GM23248 (cell line): ENCODE measurements at regions not wholly inside any gene's neighbourhood (a gene's known extent, or its start where the extent isn't known, plus 50 kb on each side); places are given as distances from the start of the nearest gene placed in this dataset.

ENCODE experiments used
- DNase-seq: peaks from one replicate; pipeline ENCODE4 v3.0.0-alpha.2; 2015
- H2AFZ ChIP-seq: fragments of 200-600 bp; sonication (generic); 2 replicates; pipeline ENCODE4 v1.6.1; 2016; ENCODE audit warnings: antibody characterized with exemption
- H3F3A ChIP-seq: fragments of 200-600 bp; sonication (generic); 2 replicates; pipeline ENCODE4 v1.6.1; 2016; ENCODE audit warnings: mild to moderate bottlenecking, antibody characterized with exemption, mixed run types; ENCODE audit not compliant: insufficient read depth
- H3K27ac ChIP-seq: fragments of 200-600 bp; sonication (generic); 2 replicates; pipeline ENCODE4 v1.5.1; 2016; ENCODE audit warnings: mild to moderate bottlenecking
- H3K27me3 ChIP-seq: fragments of 200-600 bp; sonication (generic); replicated peaks from 2 replicates; pipeline ENCODE4 v1.6.1; 2016; ENCODE audit warnings: mild to moderate bottlenecking; ENCODE audit not compliant: insufficient read depth
- H3K36me3 ChIP-seq: fragments of 200-600 bp; sonication (generic); 2 replicates; pipeline ENCODE4 v1.6.1; 2016; ENCODE audit warnings: low read depth, mild to moderate bottlenecking
- H3K4me1 ChIP-seq: fragments of 200-600 bp; sonication (generic); 2 replicates; pipeline ENCODE4 v1.6.1; 2016; ENCODE audit warnings: mild to moderate bottlenecking; ENCODE audit not compliant: insufficient read depth
- H3K4me2 ChIP-seq: fragments of 200-600 bp; sonication (generic); one replicate; pipeline ENCODE4 v1.6.1; 2016; ENCODE audit warnings: mild to moderate bottlenecking; ENCODE audit not compliant: unreplicated experiment
- H3K4me3 ChIP-seq: fragments of 200-600 bp; sonication (generic); 2 replicates; pipeline ENCODE4 v1.5.1; 2016; ENCODE audit warnings: mild to moderate bottlenecking
- H3K79me2 ChIP-seq: fragments of 200-600 bp; sonication (generic); 2 replicates; pipeline ENCODE4 v1.6.1; 2016; ENCODE audit warnings: mild to moderate bottlenecking; ENCODE audit not compliant: insufficient read depth
- H3K9ac ChIP-seq: fragments of 200-600 bp; sonication (generic); 2 replicates; pipeline ENCODE4 v1.6.1; 2016; ENCODE audit warnings: mild to moderate bottlenecking
- H3K9me2 ChIP-seq: fragments of 200-600 bp; sonication (generic); 2 replicates; pipeline ENCODE4 v1.6.1; 2016; ENCODE audit warnings: mixed run types, mild to moderate bottlenecking, moderate library complexity; ENCODE audit not compliant: insufficient read depth
- H3K9me3 ChIP-seq: fragments of 200-600 bp; sonication (generic); one replicate; pipeline ENCODE4 v1.6.1; 2017; ENCODE audit warnings: low read depth
- H4K20me1 ChIP-seq: fragments of 200-600 bp; sonication (generic); 2 replicates; pipeline ENCODE4 v1.6.0; 2016; ENCODE audit not compliant: insufficient read depth
- EZH2 ChIP-seq: fragments of 200-600 bp; sonication (generic); IDR thresholded peaks from 2 replicates; pipeline ENCODE4 v1.6.1; 2018; ENCODE audit warnings: antibody characterized with exemption, mild to moderate bottlenecking; ENCODE audit not compliant: insufficient read depth, poor library complexity, severe bottlenecking
- EZH2phosphoT487 ChIP-seq: fragments of 200-600 bp; sonication (generic); IDR thresholded peaks from 2 replicates; pipeline ENCODE4 v1.6.1; 2018; ENCODE audit warnings: antibody characterized with exemption, moderate library complexity, mild to moderate bottlenecking, low read depth; ENCODE audit not compliant: insufficient read depth
- WGBS, 2 experiments: methylation state at CpG; one replicate each; pipeline ENCODE4 v1.1.6; 2015 to 2017; ENCODE audit warnings: low lambda C conversion rate in 2 of 2, low coverage in 1 of 2; ENCODE audit errors: missing lambda C conversion rate in 2 of 2; 5-methylcytosine and 5-hydroxymethylcytosine counted together
- in situ Hi-C: fragments of 300-500 bp; cut with MboI; formaldehyde crosslinking; loops from 2 replicates; pipeline ENCODE4 v1.15.0; 2020

GRCh38 chr15:77553695-77554094 is 79.0 kb downstream of the LINGO1 start:
- no peaks in the 10 kb centered on the region for H3K9me2 ChIP-seq
- in situ Hi-C loops: no loop called here
- no peaks in the 10 kb centered on the region for H3F3A ChIP-seq
- H3K79me2 ChIP-seq: no peaks in the 10 kb centered on the region
- no peaks in the 10 kb centered on the region for H3K9me3 ChIP-seq
- no peak overlapping the region for H2AFZ ChIP-seq
- no peaks in the 10 kb centered on the region for H3K27me3 ChIP-seq
- no peak overlapping the region for H3K4me2 ChIP-seq
- H4K20me1 ChIP-seq: no peaks in the 10 kb centered on the region
- H3K27ac ChIP-seq: no peak overlapping the region
- DNase-seq: no peak
- TF ChIP-seq EZH2phosphoT487: no peak
- H3K4me1 ChIP-seq: no peaks in the 10 kb centered on the region
- no peak overlapping the region for H3K9ac ChIP-seq
- 65 to 67% methylated on average over 6 of the region's 6 CpGs for WGBS, 2 experiments
- H3K36me3 ChIP-seq: no peaks in the 10 kb centered on the region
- H3K4me3 ChIP-seq: no peak overlapping the region

- Histone ChIP-seq H3K9me2 (no peaks in the 10 kb centered on the region), H3F3A (no peaks in the 10 kb centered on the region), H3K27ac (no peak overlapping the region), H4K20me1 (no peaks in the 10 kb centered on the region), H3K27me3 (no peaks in the 10 kb centered on the region), H3K9ac (no peak overlapping the region), H3K4me3 (no peak overlapping the region), H3K79me2 (no peaks in the 10 kb centered on the region), H3K4me2 (no peak overlapping the region), H3K36me3 (no peaks in the 10 kb centered on the region), H2AFZ (no peak overlapping the region), H3K4me1 (no peaks in the 10 kb centered on the region), H3K9me3 (no peaks in the 10 kb centered on the region)
- no peak for DNase-seq
- TF ChIP-seq EZH2phosphoT487 (no peak), EZH2 (no peak)
- 85 to 87% methylated on average over 1 to 3 of the region's 3 CpGs for WGBS, 2 experiments
- in situ Hi-C loops: no loop called here
Observed at GRCh38 chr15:77553257-77553656, 79.5 kb downstream of the LINGO1 start.

- no peaks in the 10 kb centered on the region for H3F3A ChIP-seq
- no peak overlapping the region for H3K27ac ChIP-seq
- no peaks in the 10 kb centered on the region for H3K27me3 ChIP-seq
- no peak for TF ChIP-seq EZH2
- no peak for TF ChIP-seq EZH2phosphoT487
- 51 to 59% methylated on average over 4 of the region's 4 CpGs for WGBS, 2 experiments
- no peaks in the 10 kb centered on the region for H3K9me2 ChIP-seq
- in situ Hi-C loops: no loop called here
- no peaks in the 10 kb centered on the region for H3K4me1 ChIP-seq
- H3K9ac ChIP-seq: no peak overlapping the region
- no peaks in the 10 kb centered on the region for H3K9me3 ChIP-seq
- H3K79me2 ChIP-seq: no peaks in the 10 kb centered on the region
- no peak overlapping the region for H3K4me2 ChIP-seq
- H4K20me1 ChIP-seq: no peaks in the 10 kb centered on the region
- no peak overlapping the region for H3K4me3 ChIP-seq
- no peak overlapping the region for H2AFZ ChIP-seq
- no peaks in the 10 kb centered on the region for H3K36me3 ChIP-seq
- no peak for DNase-seq
Observed at GRCh38 chr15:77552066-77552465, 80.6 kb downstream of the LINGO1 start.

GRCh38 chr15:77550301-77551251 is 82.1 kb downstream of the LINGO1 start:
- Histone ChIP-seq H3K4me1 (peaks cover 11% of the 10 kb centered on the region), H3K79me2 (no peaks in the 10 kb centered on the region), H3K27ac (no peak overlapping the region), H3K9me2 (no peaks in the 10 kb centered on the region), H2AFZ (no peak overlapping the region), H3K4me2 (no peak overlapping the region), H3K36me3 (no peaks in the 10 kb centered on the region), H3K9me3 (no peaks in the 10 kb centered on the region), H4K20me1 (no peaks in the 10 kb centered on the region), H3F3A (0 out of 2 replicates have a peak, but pooled peaks cover 8% of the 10 kb centered on the region), H3K27me3 (no peaks in the 10 kb centered on the region), H3K9ac (no peak overlapping the region), H3K4me3 (no peak overlapping the region)
- DNase-seq: no peak
- in situ Hi-C loops: no loop called here
- 72 to 88% methylated on average over 12 to 13 of the region's 13 CpGs for WGBS, 2 experiments
- TF ChIP-seq EZH2phosphoT487 (no peak), EZH2 (no peak)
